Astrocyte (in vitro differentiated cells and primary cell): ENCODE measurements at regions not wholly inside any gene's neighbourhood (a gene's known extent, or its start where the extent isn't known, plus 50 kb on each side); places are given as distances from the start of the nearest gene placed in this dataset.

ENCODE experiments used
- DNase-seq: peaks from one replicate; pipeline ENCODE4 v3.0.0-alpha.2; 2010; ENCODE audit warnings: low read depth
- FAIRE-seq: peaks from 2 replicates; lab custom pipeline; 2011; peaks lifted over from hg19 to GRCh38; lab: Jason Lieb, UNC
- H2AFZ ChIP-seq: 2 replicates; pipeline ENCODE4 v1.6.0; 2012; ENCODE audit warnings: low read depth, low read length, inconsistent platforms
- H3K27ac ChIP-seq: 2 replicates; pipeline ENCODE4 v1.5.1; 2011; ENCODE audit warnings: low read depth, low read length, inconsistent platforms
- H3K27me3 ChIP-seq: 2 replicates; pipeline ENCODE4 v1.6.0; 2011; ENCODE audit warnings: low read length, inconsistent platforms; ENCODE audit not compliant: insufficient read depth
- H3K36me3 ChIP-seq: 2 replicates; pipeline ENCODE4 v1.5.1; 2011; ENCODE audit warnings: low read length, inconsistent platforms; ENCODE audit not compliant: insufficient read depth
- H3K4me1 ChIP-seq: 2 replicates; pipeline ENCODE4 v1.5.1; 2011; ENCODE audit warnings: low read length, inconsistent platforms; ENCODE audit not compliant: insufficient read depth
- H3K4me2 ChIP-seq: 2 replicates; pipeline ENCODE4 v1.6.0; 2012; ENCODE audit warnings: low read length, inconsistent platforms
- H3K4me3 ChIP-seq: 2 replicates; pipeline ENCODE4 v1.5.1; 2011; ENCODE audit warnings: low read depth, mild to moderate bottlenecking, low read length, inconsistent platforms; ENCODE audit not compliant: insufficient read depth
- H3K79me2 ChIP-seq: 2 replicates; pipeline ENCODE4 v1.6.0; 2012; ENCODE audit warnings: mild to moderate bottlenecking, low read length, inconsistent platforms; ENCODE audit not compliant: insufficient read depth
- H3K9ac ChIP-seq: 2 replicates; pipeline ENCODE4 v1.6.0; 2012; ENCODE audit warnings: mild to moderate bottlenecking, low read length, inconsistent platforms
- H3K9me3 ChIP-seq: 2 replicates; pipeline ENCODE4 v1.5.1; 2012; ENCODE audit warnings: low read depth, mild to moderate bottlenecking, low read length, inconsistent platforms; ENCODE audit not compliant: insufficient read depth
- H4K20me1 ChIP-seq: 2 replicates; pipeline ENCODE4 v1.6.0; 2012; ENCODE audit warnings: low read length, inconsistent platforms; ENCODE audit not compliant: insufficient read depth
- H3K27ac Mint-ChIP-seq: one replicate; pipeline ENCODE4 v1.8.0; 2021; ENCODE audit warnings: mild to moderate bottlenecking, mixed read lengths; ENCODE audit not compliant: unreplicated experiment
- H3K27me3 Mint-ChIP-seq: one replicate; pipeline ENCODE4 v1.8.0; 2021; ENCODE audit warnings: low read depth, mixed read lengths; ENCODE audit not compliant: unreplicated experiment
- H3K36me3 Mint-ChIP-seq: one replicate; pipeline ENCODE4 v1.8.0; 2021; ENCODE audit warnings: low read depth, mixed read lengths; ENCODE audit not compliant: unreplicated experiment
- H3K4me1 Mint-ChIP-seq: one replicate; pipeline ENCODE4 v1.8.0; 2021; ENCODE audit warnings: low read depth, mixed read lengths; ENCODE audit not compliant: unreplicated experiment
- H3K4me3 Mint-ChIP-seq: one replicate; pipeline ENCODE4 v1.8.0; 2021; ENCODE audit warnings: mild to moderate bottlenecking, moderate library complexity, mixed read lengths; ENCODE audit not compliant: unreplicated experiment
- H3K9me3 Mint-ChIP-seq: one replicate; pipeline ENCODE4 v1.8.0; 2021; ENCODE audit warnings: mild to moderate bottlenecking, mixed read lengths; ENCODE audit not compliant: unreplicated experiment
- CTCF ChIP-seq: IDR thresholded peaks from 2 replicates; pipeline ENCODE4 v1.5.1; 2011; ENCODE audit warnings: low read depth, mild to moderate bottlenecking, inconsistent platforms, low read length, moderate library complexity; ENCODE audit not compliant: insufficient read depth
- EZH2 ChIP-seq: IDR thresholded peaks from 2 replicates; pipeline ENCODE4 v1.6.1; 2012; ENCODE audit warnings: mild to moderate bottlenecking, low read length, inconsistent platforms; ENCODE audit not compliant: insufficient read depth

DNA sequence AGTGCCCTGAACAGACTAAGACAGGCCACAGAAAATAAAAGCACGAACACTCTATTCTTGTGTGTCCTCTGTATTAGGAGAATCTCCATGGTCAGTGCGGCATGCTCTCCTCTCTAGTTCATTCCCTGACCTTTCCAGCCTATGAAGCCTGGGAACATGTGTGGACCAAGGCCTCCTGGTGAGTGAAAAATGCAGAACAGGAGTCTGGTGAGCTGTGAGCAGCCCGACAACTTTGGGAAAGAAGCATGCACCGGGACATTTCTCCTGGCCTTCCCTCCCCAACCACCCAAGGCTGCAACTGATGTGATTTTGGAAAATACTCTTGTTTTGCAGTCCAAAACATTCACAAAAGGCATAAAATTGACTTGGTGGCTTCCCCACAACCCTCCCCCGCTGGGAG, 878.3 kb upstream of the ID2 start:
- Histone ChIP-seq H2AFZ (no peak overlapping the region), H3K27me3 (no peaks in the 10 kb centered on the region), H3K4me3 (no peak overlapping the region), H3K79me2 (no peaks in the 10 kb centered on the region), H3K36me3 (no peaks in the 10 kb centered on the region), H3K9ac (no peak overlapping the region), H3K27ac (no peak overlapping the region), H3K9me3 (peaks cover 3% of the 10 kb centered on the region), H3K4me2 (no peak overlapping the region), H3K4me1 (no peaks in the 10 kb centered on the region), H4K20me1 (no peaks in the 10 kb centered on the region)
- Mint-ChIP-seq H3K4me1 (no peaks in the 10 kb centered on the region), H3K27ac (no peak overlapping the region), H3K9me3 (peaks cover 16% of the 10 kb centered on the region), H3K27me3 (no peaks in the 10 kb centered on the region), H3K36me3 (no peaks in the 10 kb centered on the region), H3K4me3 (no peak overlapping the region)
- DNase-seq, result no peak
- no peak for FAIRE-seq
- no peak for TF ChIP-seq CTCF
- TF ChIP-seq EZH2, result no peak

GRCh38 chr2:7809640-7810039, 872.2 kb upstream of the ID2 start:
- no peak for TF ChIP-seq CTCF
- no peak for TF ChIP-seq EZH2
- Histone ChIP-seq H3K4me3 (no peak overlapping the region), H3K9me3 (no peaks in the 10 kb centered on the region), H2AFZ (no peak overlapping the region), H3K27ac (no peak overlapping the region), H3K79me2 (no peaks in the 10 kb centered on the region), H3K9ac (no peak overlapping the region), H3K4me1 (peaks cover 20% of the 10 kb centered on the region), H3K4me2 (no peak overlapping the region), H4K20me1 (no peaks in the 10 kb centered on the region), H3K36me3 (no peaks in the 10 kb centered on the region), H3K27me3 (no peaks in the 10 kb centered on the region)
- Mint-ChIP-seq H3K4me3 (no peak overlapping the region), H3K27ac (no peak overlapping the region), H3K9me3 (peaks cover under 1% of the 10 kb centered on the region), H3K27me3 (no peaks in the 10 kb centered on the region), H3K4me1 (peaks cover 11% of the 10 kb centered on the region), H3K36me3 (no peaks in the 10 kb centered on the region)
- FAIRE-seq, result no peak
- no peak for DNase-seq

DNA sequence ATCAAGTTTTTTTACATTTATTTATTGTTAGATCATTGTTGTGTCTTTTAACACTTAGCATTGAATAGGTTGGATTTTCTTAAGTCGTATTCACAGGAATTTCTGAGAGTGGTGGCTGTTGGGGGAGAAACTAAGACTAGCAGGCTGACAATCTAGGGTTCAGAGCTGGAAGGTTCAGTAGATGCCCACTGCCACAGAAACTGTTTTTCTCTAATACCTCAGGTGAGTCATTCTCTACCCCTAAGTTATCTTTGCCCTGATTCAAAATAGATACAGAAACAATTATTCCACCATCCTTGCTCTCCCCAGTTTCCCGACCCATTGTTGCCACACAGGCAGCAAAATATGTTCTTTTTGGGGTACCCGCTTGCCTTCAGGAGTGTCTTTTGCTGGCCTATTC, 870.8 kb upstream of the ID2 start:
- no peak for TF ChIP-seq CTCF
- no peak for TF ChIP-seq EZH2

More for the DNA sequence above, 870.8 kb upstream of the ID2 start:
- H4K20me1 ChIP-seq, result no peaks in the 10 kb centered on the region
- no peaks in the 10 kb centered on the region for H3K27me3 ChIP-seq
- Mint-ChIP-seq H3K27me3 (no peaks in the 10 kb centered on the region), H3K27ac (no peak overlapping the region), H3K4me1 (peaks cover 11% of the 10 kb centered on the region), H3K9me3 (peaks cover 2% of the 10 kb centered on the region), H3K4me3 (no peak overlapping the region), H3K36me3 (no peaks in the 10 kb centered on the region)
- no peak overlapping the region for H2AFZ ChIP-seq
- H3K27ac ChIP-seq, result no peak overlapping the region
- no peak overlapping the region for H3K4me3 ChIP-seq
- H3K36me3 ChIP-seq, result no peaks in the 10 kb centered on the region
- H3K4me1 ChIP-seq, result peaks cover 20% of the 10 kb centered on the region
- H3K9ac ChIP-seq, result no peak overlapping the region
- no peaks in the 10 kb centered on the region for H3K9me3 ChIP-seq
- FAIRE-seq, result no peak
- no peak for DNase-seq
- no peak overlapping the region for H3K4me2 ChIP-seq
- no peaks in the 10 kb centered on the region for H3K79me2 ChIP-seq
